Cardiac fibroblast (primary cell): ENCODE measurements at regions not wholly inside any gene's neighbourhood (a gene's known extent, or its start where the extent isn't known, plus 50 kb on each side); places are given as distances from the start of the nearest gene placed in this dataset.
"Not testable (repeated sequence)": the region's sequence is repeated elsewhere in the genome, so short reads cannot be mapped to it uniquely, and the experiment has no call there.

ENCODE experiments used
- DNase-seq, 2 donors: peaks; one replicate each; pipeline versions ENCODE4 v3.0.0 to v3.0.0-alpha.2; 2010; ENCODE audit warnings: low read depth in 2 of 2
- H3K4me3 ChIP-seq, 2 donors: replicated peaks in 1 of 2; 1 replicate in 1 of 2; 2 replicates in 1 of 2; pipeline ENCODE4 v1.5.1; 2011; ENCODE audit warnings: low read depth in 2 of 2, low read length in 2 of 2, mild to moderate bottlenecking in 2 of 2, moderate library complexity in 1 of 2
- TF ChIP-seq, protein P1 (sequence below): IDR thresholded peaks from one replicate; pipeline ENCODE4 v1.5.1; 2011; ENCODE audit warnings: low read depth, mild to moderate bottlenecking, low read length, inconsistent platforms

DNA sequence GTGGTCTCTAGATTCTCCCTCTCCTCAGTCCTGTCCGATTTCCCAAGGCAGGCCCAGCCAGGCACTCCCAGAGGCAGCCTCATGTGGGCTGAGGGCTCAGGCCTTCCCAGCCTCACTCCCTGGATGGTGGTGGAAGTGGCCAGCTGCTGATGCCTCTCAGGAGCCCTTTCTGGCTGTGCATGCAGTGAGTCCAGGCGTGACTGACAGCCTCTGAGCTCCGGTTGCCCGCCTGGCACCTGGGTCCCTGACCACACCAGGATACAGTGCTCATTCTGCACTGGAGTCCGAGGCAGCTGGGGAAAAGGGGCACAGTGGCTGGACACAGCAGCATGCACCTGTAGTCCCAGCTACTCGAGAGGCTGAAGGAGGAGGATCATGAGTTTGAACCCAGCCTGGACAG lies 132.6 kb downstream of the CUL2 start:
- H3K4me3 ChIP-seq = no peak overlapping the region
- TF ChIP-seq, protein P1, sequence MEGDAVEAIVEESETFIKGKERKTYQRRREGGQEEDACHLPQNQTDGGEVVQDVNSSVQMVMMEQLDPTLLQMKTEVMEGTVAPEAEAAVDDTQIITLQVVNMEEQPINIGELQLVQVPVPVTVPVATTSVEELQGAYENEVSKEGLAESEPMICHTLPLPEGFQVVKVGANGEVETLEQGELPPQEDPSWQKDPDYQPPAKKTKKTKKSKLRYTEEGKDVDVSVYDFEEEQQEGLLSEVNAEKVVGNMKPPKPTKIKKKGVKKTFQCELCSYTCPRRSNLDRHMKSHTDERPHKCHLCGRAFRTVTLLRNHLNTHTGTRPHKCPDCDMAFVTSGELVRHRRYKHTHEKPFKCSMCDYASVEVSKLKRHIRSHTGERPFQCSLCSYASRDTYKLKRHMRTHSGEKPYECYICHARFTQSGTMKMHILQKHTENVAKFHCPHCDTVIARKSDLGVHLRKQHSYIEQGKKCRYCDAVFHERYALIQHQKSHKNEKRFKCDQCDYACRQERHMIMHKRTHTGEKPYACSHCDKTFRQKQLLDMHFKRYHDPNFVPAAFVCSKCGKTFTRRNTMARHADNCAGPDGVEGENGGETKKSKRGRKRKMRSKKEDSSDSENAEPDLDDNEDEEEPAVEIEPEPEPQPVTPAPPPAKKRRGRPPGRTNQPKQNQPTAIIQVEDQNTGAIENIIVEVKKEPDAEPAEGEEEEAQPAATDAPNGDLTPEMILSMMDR = no peak
- no peak for DNase-seq

DNA sequence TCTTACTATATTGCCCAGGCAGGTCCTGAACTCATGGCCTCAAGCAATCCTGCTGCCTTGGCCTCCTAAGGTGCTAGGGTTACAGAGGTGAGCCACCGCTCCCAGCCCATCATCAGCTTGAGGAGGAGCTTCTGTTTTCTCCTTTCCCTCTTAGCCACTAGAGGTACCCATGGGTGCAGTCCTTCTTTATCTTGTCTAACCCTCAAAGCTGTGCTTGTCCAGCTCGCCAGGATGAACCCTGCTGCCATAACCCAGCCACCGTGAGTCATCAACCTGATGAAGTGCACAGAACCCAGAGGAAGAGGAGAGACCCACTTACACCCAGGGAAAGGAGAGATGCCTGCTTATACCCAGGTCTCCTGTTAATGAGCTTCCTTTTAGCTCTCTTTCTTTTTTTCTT lies 133.4 kb downstream of the CUL2 start:
- no peak overlapping the region for H3K4me3 ChIP-seq
- TF ChIP-seq, protein P1 = no peak
- no peak for DNase-seq

DNA sequence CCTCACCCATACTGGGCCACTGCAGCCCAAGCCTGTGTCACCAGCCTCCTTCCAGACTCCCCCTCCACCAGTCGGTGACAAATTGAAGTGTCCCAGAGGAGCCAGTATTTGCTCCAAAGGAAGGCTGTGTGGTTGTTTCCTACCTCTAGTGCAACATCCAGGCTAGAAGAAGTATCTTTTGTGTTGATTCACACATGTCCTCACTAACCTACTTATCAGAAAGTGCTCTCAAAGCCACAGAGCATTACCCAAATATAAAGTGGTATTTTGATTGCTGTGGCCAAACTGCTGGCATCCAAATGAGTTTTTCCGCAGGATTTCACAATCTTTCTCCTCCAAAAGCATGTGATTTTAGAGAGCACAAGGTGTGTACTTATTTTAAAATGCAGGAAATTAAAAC lies 134.8 kb downstream of the CUL2 start:
- TF ChIP-seq, protein P1 = no peak
- H3K4me3 ChIP-seq = no peak overlapping the region
- DNase-seq = peak in 1 of 2 donors; percentile 52

DNA sequence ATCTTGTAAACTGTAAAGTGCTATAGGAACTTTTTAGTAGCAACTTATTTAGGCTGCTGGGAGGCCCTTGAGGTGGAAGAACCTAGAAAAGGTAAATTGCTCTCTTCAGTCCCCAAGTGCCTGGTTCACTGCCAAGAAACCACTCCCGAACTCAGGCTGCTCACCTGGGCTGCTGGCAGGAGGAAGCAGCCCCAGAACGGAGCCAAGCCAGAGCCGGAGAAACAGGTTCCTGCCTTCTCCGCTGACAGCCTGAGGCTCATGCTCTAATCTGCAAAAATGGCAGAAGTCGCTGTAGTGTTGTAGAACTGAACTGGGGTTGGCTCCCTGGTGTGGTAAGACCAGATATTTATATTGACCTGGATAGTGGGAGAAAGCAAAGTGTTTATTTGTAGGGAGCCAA lies 136.0 kb downstream of the CUL2 start:
- TF ChIP-seq, protein P1 = no peak
- no peak for DNase-seq
- no peak overlapping the region for H3K4me3 ChIP-seq

DNA sequence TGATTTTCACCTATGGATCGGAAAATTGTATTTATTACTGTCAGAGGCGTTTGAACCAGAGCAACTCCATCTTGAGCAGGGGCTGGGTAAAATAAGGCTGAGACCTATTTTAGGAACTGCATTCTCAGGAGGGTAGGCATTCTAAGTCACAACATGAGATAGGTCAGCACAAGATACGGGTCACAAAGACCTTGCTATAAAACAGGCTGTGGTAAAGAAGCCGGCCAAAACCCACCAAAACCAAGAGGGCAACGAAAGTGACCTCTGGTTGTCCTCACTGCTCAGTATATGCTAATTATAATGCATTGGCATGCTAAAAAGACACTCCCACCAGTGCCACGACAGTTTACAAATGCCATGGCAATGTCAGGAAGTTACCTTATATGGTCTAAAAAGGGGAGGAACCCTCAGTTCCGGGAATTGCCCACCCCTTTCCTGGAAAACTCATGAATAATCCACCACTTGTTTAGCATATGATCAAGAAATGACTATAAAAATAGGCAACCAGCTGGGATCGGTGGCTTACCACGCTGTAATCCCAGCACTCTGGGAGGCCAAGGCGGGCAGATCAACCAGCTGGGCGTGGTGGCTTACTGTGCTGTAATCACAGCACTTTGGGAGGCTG lies 136.3 kb upstream of the PARD3 start:
- DNase-seq, H3K4me3 ChIP-seq: not testable (repeated sequence)

DNA sequence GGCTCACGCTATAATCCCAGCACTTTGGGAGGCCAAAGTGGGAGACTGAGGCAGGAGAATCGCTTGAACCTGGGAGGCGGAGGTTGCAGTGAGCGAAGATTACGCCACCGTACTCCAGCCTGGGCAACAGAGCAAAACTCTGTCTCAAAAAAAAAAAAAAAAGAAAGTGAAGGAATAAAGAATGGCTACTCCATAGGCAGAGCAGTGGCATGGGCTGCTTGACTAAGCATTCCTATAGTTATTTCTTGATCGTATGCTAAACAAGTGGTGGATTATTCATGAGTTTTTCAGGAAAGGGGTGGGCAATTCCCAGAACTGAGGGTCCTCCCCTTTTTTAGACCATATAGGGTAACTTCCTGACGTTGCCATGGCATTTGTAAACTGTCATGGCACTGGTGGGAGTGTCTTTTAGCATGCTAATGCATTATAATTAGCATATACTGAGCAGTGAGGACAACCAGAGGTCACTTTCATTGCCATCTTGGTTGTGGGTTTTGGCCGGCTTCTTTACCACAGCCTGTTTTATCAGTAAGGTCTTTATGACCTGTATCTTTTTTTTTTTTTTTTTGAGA lies 130.9 kb upstream of the PARD3 start:
- not testable (repeated sequence) for H3K4me3 ChIP-seq, DNase-seq

DNA sequence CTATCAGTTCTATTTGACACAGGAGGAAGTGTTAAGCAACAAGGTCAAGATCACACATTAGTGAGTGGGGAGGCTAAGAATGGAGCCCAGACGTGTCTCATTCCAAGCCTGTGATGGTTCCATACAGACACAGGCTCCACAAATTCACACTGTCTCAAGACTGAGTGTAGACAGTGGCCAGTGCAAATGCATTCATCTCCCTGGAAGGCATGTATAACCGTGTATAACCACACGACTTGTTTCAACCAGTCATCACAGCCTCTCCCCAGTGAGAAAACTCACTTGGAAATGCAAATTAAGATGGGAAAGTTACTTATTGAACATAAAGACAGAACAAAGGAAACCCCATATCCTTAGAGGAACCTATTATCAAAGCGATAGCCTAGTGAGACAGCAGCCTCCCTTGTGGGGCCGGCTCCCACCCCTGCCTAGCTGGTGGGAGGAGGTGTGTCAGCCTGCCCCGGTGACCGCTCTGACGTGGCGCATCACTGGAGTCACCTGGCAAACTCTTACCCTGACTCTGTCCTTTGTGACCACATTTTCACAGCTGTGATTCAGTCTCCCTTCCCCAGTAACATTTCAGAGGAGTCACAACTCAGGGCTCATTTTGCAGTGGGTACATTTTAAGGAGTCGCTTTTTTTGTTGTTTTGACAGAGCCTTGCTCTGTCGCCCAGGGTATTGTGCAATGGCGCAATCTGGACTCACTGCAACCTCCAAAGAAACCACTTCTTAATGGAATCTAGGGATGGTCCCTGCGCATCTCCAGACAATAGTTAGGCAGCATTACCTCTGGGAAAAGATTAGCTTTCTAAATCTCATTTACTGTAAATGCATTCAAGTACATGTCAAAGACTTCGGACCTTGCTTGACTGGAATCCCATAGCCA lies 126.6 kb upstream of the PARD3 start:
- DNase-seq = peak; percentile 18 to 66
- TF ChIP-seq, protein P1 = no peak
- H3K4me3 ChIP-seq = no peak overlapping the region
